Neural cell (in vitro differentiated cells): ENCODE measurements at regions not wholly inside any gene's neighbourhood (a gene's known extent, or its start where the extent isn't known, plus 50 kb on each side); places are given as distances from the start of the nearest gene placed in this dataset.

Experiments used
- EP300 ChIP-seq: fragments of 450-650 bp; conservative IDR thresholded peaks from 2 replicates; pipeline ENCODE4 v1.6.1; 2014; ENCODE audit warnings: antibody characterized with exemption, mild to moderate bottlenecking, moderate library complexity; ENCODE audit not compliant: poor library complexity, severe bottlenecking
- EZH2 ChIP-seq: fragments of 200-600, 300-800 bp; shearing (Covaris generic), sonication (generic); IDR thresholded peaks from 2 replicates; pipeline ENCODE4 v1.6.1; 2014; ENCODE audit warnings: antibody characterized with exemption, low read length, borderline replicate concordance, mild to moderate bottlenecking; ENCODE audit not compliant: insufficient read depth, poor library complexity, severe bottlenecking
- POLR2AphosphoS5 ChIP-seq: IDR thresholded peaks from 2 replicates; pipeline ENCODE4 v1.6.1; 2012
- TF ChIP-seq, protein P1 (sequence below): fragments of 450-650 bp; IDR thresholded peaks from 2 replicates; pipeline ENCODE4 v1.5.1; 2014; ENCODE audit warnings: antibody characterized with exemption, mild to moderate bottlenecking, moderate library complexity; ENCODE audit not compliant: poor library complexity, severe bottlenecking

DNA sequence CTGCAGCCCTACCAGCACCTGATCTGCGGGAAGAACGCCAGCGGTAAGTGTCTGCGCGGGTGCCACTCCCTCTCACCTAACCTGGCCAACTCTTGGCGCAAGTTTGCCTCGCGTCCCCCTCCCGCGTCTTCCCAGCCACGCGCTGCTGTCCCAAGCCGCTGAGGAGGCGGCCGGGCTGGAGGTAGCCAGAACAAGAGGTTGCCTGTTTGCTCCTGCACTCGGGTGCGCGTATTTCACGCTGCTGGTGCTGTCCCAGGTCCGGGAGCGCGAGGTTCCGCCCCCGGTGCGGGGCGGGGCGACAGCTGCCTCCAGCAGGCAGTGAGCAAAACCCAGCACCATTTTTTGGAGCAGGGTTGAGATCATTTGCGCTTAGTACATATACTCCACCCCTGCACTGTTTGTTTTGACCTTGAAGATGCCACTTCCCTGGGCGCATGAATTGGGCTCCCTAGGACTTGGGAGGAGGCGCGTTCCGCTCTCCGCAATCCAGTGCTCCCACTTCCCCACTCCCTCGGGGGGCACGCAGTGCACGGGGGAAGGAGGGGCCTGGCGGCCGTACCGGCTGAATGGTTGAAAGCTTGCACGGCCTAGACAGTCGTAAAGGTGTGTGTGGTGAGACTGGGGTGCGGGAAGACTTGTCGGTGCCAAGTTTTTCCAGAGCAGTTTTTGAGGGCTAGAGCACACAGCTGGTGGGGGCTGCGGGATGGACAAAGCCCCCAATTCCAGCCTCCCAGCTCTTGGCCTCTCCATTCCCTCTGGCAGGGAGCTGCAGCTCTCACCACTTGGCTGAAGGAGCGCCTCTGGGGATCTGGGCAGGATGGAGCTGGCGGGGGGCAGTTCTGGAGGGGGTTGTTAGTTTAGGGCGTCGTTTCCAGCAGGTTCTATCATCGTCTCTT, 226.9 kb upstream of the CRY1 start:
- no peak for TF ChIP-seq EZH2
- TF ChIP-seq, protein P1, sequence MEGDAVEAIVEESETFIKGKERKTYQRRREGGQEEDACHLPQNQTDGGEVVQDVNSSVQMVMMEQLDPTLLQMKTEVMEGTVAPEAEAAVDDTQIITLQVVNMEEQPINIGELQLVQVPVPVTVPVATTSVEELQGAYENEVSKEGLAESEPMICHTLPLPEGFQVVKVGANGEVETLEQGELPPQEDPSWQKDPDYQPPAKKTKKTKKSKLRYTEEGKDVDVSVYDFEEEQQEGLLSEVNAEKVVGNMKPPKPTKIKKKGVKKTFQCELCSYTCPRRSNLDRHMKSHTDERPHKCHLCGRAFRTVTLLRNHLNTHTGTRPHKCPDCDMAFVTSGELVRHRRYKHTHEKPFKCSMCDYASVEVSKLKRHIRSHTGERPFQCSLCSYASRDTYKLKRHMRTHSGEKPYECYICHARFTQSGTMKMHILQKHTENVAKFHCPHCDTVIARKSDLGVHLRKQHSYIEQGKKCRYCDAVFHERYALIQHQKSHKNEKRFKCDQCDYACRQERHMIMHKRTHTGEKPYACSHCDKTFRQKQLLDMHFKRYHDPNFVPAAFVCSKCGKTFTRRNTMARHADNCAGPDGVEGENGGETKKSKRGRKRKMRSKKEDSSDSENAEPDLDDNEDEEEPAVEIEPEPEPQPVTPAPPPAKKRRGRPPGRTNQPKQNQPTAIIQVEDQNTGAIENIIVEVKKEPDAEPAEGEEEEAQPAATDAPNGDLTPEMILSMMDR = no peak
- TF ChIP-seq POLR2AphosphoS5 = no peak
- TF ChIP-seq EP300 = no peak
